H9 (cell line): ENCODE measurements at regions not wholly inside any gene's neighbourhood (a gene's known extent, or its start where the extent isn't known, plus 50 kb on each side); places are given as distances from the start of the nearest gene placed in this dataset.

ENCODE experiments used
- DNase-seq: peaks from one replicate; pipeline ENCODE4 v3.0.0-alpha.2; 2017
- H2AFZ ChIP-seq: one replicate; pipeline ENCODE4 v1.6.1; 2013; ENCODE audit warnings: mild to moderate bottlenecking, low read length, control low read depth, moderate library complexity
- H2AK5ac ChIP-seq: 2 replicates; pipeline ENCODE4 v1.6.1; 2013; ENCODE audit warnings: low read length, control low read depth, mixed read lengths; ENCODE audit not compliant: insufficient read length
- H2BK120ac ChIP-seq: one replicate; pipeline ENCODE4 v1.6.1; 2013; ENCODE audit warnings: low read depth, mild to moderate bottlenecking, low read length, control low read depth, inconsistent platforms; ENCODE audit not compliant: poor library complexity, severe bottlenecking
- H2BK12ac ChIP-seq: 2 replicates; pipeline ENCODE4 v1.6.1; 2013; ENCODE audit warnings: low read length, control low read depth, mixed read lengths, low read depth; ENCODE audit not compliant: insufficient read length
- H2BK15ac ChIP-seq: 2 replicates; pipeline ENCODE4 v1.6.1; 2013; ENCODE audit warnings: low read depth, low read length, control low read depth
- H2BK20ac ChIP-seq: one replicate; pipeline ENCODE4 v1.6.1; 2013; ENCODE audit warnings: low read depth, mild to moderate bottlenecking, low read length, control low read depth, inconsistent platforms; ENCODE audit not compliant: poor library complexity, severe bottlenecking
- H2BK5ac ChIP-seq: 2 replicates; pipeline ENCODE4 v1.6.1; 2013; ENCODE audit warnings: low read length, control low read depth, mixed read lengths; ENCODE audit not compliant: insufficient read length
- H3K14ac ChIP-seq: 2 replicates; pipeline ENCODE4 v1.6.1; 2013; ENCODE audit warnings: low read length, control low read depth; ENCODE audit not compliant: insufficient read depth
- H3K18ac ChIP-seq: 2 replicates; pipeline ENCODE4 v1.6.1; 2013; ENCODE audit warnings: low read depth, mild to moderate bottlenecking, mixed read lengths, low read length, control low read depth; ENCODE audit not compliant: insufficient read length
- H3K23ac ChIP-seq: 2 replicates; pipeline ENCODE4 v1.6.1; 2013; ENCODE audit warnings: low read length, control low read depth, mixed read lengths, low read depth; ENCODE audit not compliant: insufficient read length
- H3K23me2 ChIP-seq: 2 replicates; pipeline ENCODE4 v1.6.1; 2013; ENCODE audit warnings: low read depth, mild to moderate bottlenecking, mixed read lengths, low read length, control low read depth; ENCODE audit not compliant: insufficient read length, poor library complexity, severe bottlenecking
- H3K27ac ChIP-seq: 2 replicates; pipeline ENCODE4 v1.5.1; 2013; ENCODE audit warnings: low read length, control low read depth, mixed read lengths, low read depth; ENCODE audit not compliant: insufficient read length
- H3K27me3 ChIP-seq: 2 replicates; pipeline ENCODE4 v1.6.1; 2013; ENCODE audit warnings: low read length, control low read depth, inconsistent platforms; ENCODE audit not compliant: insufficient read depth
- H3K4ac ChIP-seq: 2 replicates; pipeline ENCODE4 v1.6.1; 2013; ENCODE audit warnings: low read depth, mild to moderate bottlenecking, control low read depth, inconsistent platforms, low read length, moderate library complexity
- H3K4me1 ChIP-seq: 2 replicates; pipeline ENCODE4 v1.6.1; 2013; ENCODE audit warnings: low read length, control low read depth, inconsistent platforms; ENCODE audit not compliant: insufficient read depth
- H3K4me2 ChIP-seq: 2 replicates; pipeline ENCODE4 v1.6.1; 2013; ENCODE audit warnings: low read length, control low read depth, mixed read lengths; ENCODE audit not compliant: insufficient read length, insufficient read depth
- H3K56ac ChIP-seq: 2 replicates; pipeline ENCODE4 v1.6.1; 2013; ENCODE audit warnings: low read depth, mild to moderate bottlenecking, mixed read lengths, low read length, control low read depth; ENCODE audit not compliant: insufficient read length
- H3K79me1 ChIP-seq: 2 replicates; pipeline ENCODE4 v1.6.1; 2013; ENCODE audit warnings: low read depth, mild to moderate bottlenecking, moderate library complexity, low read length, control low read depth, inconsistent platforms; ENCODE audit not compliant: insufficient read depth, poor library complexity, severe bottlenecking
- H3K79me2 ChIP-seq: 2 replicates; pipeline ENCODE4 v1.6.1; 2013; ENCODE audit warnings: low read length, control low read depth, inconsistent platforms; ENCODE audit not compliant: insufficient read depth
- H3K9ac ChIP-seq: 2 replicates; pipeline ENCODE4 v1.6.1; 2013; ENCODE audit warnings: low read length, control low read depth, mixed read lengths; ENCODE audit not compliant: insufficient read length; ENCODE audit errors: extremely low read depth
- H3K9me3 ChIP-seq: one replicate; pipeline ENCODE4 v1.6.1; 2013; ENCODE audit warnings: low read depth, low read length, inconsistent platforms; ENCODE audit not compliant: control insufficient read depth
- H3T11ph ChIP-seq: one replicate; pipeline ENCODE4 v1.6.1; 2013; ENCODE audit warnings: mild to moderate bottlenecking, low read length, control low read depth, inconsistent platforms
- H4K20me1 ChIP-seq: one replicate; pipeline ENCODE4 v1.6.1; 2013; ENCODE audit not compliant: control insufficient read depth, insufficient read length, insufficient read depth
- H4K5ac ChIP-seq: 2 replicates; pipeline ENCODE4 v1.6.1; 2013; ENCODE audit warnings: low read depth, mild to moderate bottlenecking, mixed read lengths, low read length, control low read depth; ENCODE audit not compliant: insufficient read length
- H4K8ac ChIP-seq: replicated peaks from 2 replicates; pipeline ENCODE4 v1.6.1; 2013; ENCODE audit warnings: low read length, control low read depth, mixed read lengths, low read depth; ENCODE audit not compliant: insufficient read length
- H4K91ac ChIP-seq: 2 replicates; pipeline ENCODE4 v1.6.1; 2013; ENCODE audit warnings: low read depth, mild to moderate bottlenecking, moderate library complexity, mixed read lengths, low read length, control low read depth; ENCODE audit not compliant: insufficient read length
- H3K27ac Mint-ChIP-seq, 3 experiments: 2 replicates in 2 of 3; 3 replicates in 1 of 3; pipeline ENCODE4 v1.8.0; 2020 to 2021; ENCODE audit warnings: mixed read lengths in 3 of 3, mild to moderate bottlenecking in 1 of 3, moderate library complexity in 1 of 3
- H3K27me3 Mint-ChIP-seq: 2 replicates; pipeline ENCODE4 v1.8.0; 2021; ENCODE audit warnings: low read depth, mild to moderate bottlenecking, moderate library complexity, mixed read lengths
- H3K36me3 Mint-ChIP-seq, 3 experiments: 2 replicates in 2 of 3; 3 replicates in 1 of 3; pipeline ENCODE4 v1.8.0; 2020 to 2021; ENCODE audit warnings: low read depth in 3 of 3, mixed read lengths in 3 of 3; ENCODE audit not compliant: insufficient read depth in 1 of 3
- H3K4me1 Mint-ChIP-seq, 2 experiments: 2 replicates each; pipeline ENCODE4 v1.8.0; 2020; ENCODE audit warnings: mixed read lengths in 2 of 2
- H3K4me3 Mint-ChIP-seq, 2 experiments: 2 replicates in 1 of 2; 3 replicates in 1 of 2; pipeline ENCODE4 v1.8.0; 2020 to 2021; ENCODE audit warnings: mild to moderate bottlenecking in 2 of 2, mixed read lengths in 2 of 2, moderate library complexity in 1 of 2
- H3K9me3 Mint-ChIP-seq, 2 experiments: 2 replicates in 1 of 2; 3 replicates in 1 of 2; pipeline ENCODE4 v1.8.0; 2020; ENCODE audit warnings: mild to moderate bottlenecking in 2 of 2, mixed read lengths in 2 of 2, moderate library complexity in 1 of 2
- WGBS: extraction: QIAGEN DNeasy Blood & Tissue Kit; methylation state at CpG from one replicate; pipeline ENCODE4 v1.1.7; 2013; ENCODE audit warnings: missing lambda C conversion rate, low lambda C conversion rate, mixed read lengths; ENCODE audit not compliant: insufficient read length; ENCODE audit errors: extremely low coverage; 5-methylcytosine and 5-hydroxymethylcytosine counted together
- TF ChIP-seq, protein P1 (sequence below): fragments of 200-600 bp; sonication (generic); conservative IDR thresholded peaks from 3 replicates; pipeline ENCODE4 v1.8.0; 2021; ENCODE audit warnings: antibody characterized with exemption, mild to moderate bottlenecking

DNA sequence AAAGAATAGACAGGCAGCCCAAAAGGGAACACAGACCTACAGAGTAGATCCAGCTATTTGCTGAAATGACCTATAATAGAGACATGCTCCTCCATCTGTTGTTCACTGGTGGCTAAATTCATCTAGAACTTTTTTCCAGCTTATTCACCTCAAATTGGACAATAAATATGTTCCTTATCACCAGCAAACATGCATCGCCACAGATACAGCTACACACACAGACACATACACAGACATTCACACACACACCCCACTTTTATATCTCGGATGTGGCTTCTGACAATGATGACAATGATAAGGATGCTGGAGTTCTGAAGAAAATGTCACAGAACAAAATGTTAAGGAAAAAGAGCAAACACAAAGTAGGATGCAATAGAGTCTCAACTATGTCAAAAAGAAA, 175.4 kb downstream of the LSM5 start:
- Histone ChIP-seq H3K79me1 (no peaks in the 10 kb centered on the region), H2BK12ac (no peak overlapping the region), H3K18ac (no peak overlapping the region), H3K9me3 (no peaks in the 10 kb centered on the region), H3K27me3 (no peaks in the 10 kb centered on the region), H3K4me2 (no peak overlapping the region), H3K23ac (no peak overlapping the region), H4K8ac (no peak overlapping the region), H3K9ac (no peak overlapping the region), H3K56ac (no peak overlapping the region), H3K4ac (no peak overlapping the region), H4K5ac (no peak overlapping the region), H2AK5ac (no peak overlapping the region), H2AFZ (no peak overlapping the region), H4K91ac (no peak overlapping the region), H2BK20ac (no peak overlapping the region), H3K79me2 (no peaks in the 10 kb centered on the region), H4K20me1 (no peaks in the 10 kb centered on the region), H3T11ph (no peak overlapping the region), H3K14ac (no peak overlapping the region), H3K27ac (no peak overlapping the region), H3K4me1 (peaks cover 2% of the 10 kb centered on the region; the same call in 1 of the 2 replicates), H3K23me2 (no peaks in the 10 kb centered on the region), H2BK120ac (no peak overlapping the region), H2BK5ac (no peak overlapping the region), H2BK15ac (no peak overlapping the region)
- peaks cover 0 to 2% of the 10 kb centered on the region in 2 experiments; a peak in 1 of 4 replicates for H3K4me1 Mint-ChIP-seq
- no CpG with 5 or more reads among the region's 2 CpGs for WGBS
- TF ChIP-seq, protein P1, sequence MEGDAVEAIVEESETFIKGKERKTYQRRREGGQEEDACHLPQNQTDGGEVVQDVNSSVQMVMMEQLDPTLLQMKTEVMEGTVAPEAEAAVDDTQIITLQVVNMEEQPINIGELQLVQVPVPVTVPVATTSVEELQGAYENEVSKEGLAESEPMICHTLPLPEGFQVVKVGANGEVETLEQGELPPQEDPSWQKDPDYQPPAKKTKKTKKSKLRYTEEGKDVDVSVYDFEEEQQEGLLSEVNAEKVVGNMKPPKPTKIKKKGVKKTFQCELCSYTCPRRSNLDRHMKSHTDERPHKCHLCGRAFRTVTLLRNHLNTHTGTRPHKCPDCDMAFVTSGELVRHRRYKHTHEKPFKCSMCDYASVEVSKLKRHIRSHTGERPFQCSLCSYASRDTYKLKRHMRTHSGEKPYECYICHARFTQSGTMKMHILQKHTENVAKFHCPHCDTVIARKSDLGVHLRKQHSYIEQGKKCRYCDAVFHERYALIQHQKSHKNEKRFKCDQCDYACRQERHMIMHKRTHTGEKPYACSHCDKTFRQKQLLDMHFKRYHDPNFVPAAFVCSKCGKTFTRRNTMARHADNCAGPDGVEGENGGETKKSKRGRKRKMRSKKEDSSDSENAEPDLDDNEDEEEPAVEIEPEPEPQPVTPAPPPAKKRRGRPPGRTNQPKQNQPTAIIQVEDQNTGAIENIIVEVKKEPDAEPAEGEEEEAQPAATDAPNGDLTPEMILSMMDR: no peak
- no peak overlapping the region for H3K27ac Mint-ChIP-seq
- no peak overlapping the region for H3K4me3 Mint-ChIP-seq
- peaks cover 9% of the 10 kb centered on the region for H3K27me3 Mint-ChIP-seq
- DNase-seq: no peak
- H3K9me3 Mint-ChIP-seq: peaks cover 0 to 7% of the 10 kb centered on the region in 2 experiments; a peak in 2 of 5 replicates
- no peaks in the 10 kb centered on the region for H3K36me3 Mint-ChIP-seq
